ENCODE measurements at regions not wholly inside any gene's neighbourhood (a gene's known extent, or its start where the extent isn't known, plus 50 kb on each side); places are given as distances from the start of the nearest gene placed in this dataset.

GRCh38 chr6:82484737-82485626 lies 121.4 kb downstream of the TPBG start:
- TF ChIP-seq CHD4 (IDR thresholded peaks at IDR 0.05; ENCODE audit: borderline replicate concordance): no peak
- TF ChIP-seq USF2 (IDR thresholded peaks at IDR 0.05): no peak
- TF ChIP-seq MAX (IDR thresholded peaks at IDR 0.05): no peak
- no peak for TF ChIP-seq ZSCAN20 (CRISPR knock-in tag; IDR thresholded peaks at IDR 0.05)
- TF ChIP-seq JUN (IDR thresholded peaks at IDR 0.05): no peak
- no peak for TF ChIP-seq EHMT2 (IDR thresholded peaks at IDR 0.05; ENCODE audit: low read depth)
- TF ChIP-seq FOSB (CRISPR knock-in tag; IDR thresholded peaks at IDR 0.05): no peak
- TF ChIP-seq NPAS2 (CRISPR knock-in tag; IDR thresholded peaks at IDR 0.05; ENCODE audit: borderline replicate concordance): no peak
- TF ChIP-seq BCL3 (IDR thresholded peaks at IDR 0.05): no peak
- no peak for TF ChIP-seq KDM5A (IDR thresholded peaks at IDR 0.05)
- no peak for TF ChIP-seq ZC3H11A (IDR thresholded peaks at IDR 0.05)
- Histone ChIP-seq H3K9me3 (no peaks in the 10 kb centered on the region), H3K4me2 (no peak overlapping the region), H3K4me3 (no peak overlapping the region), H3K4me1 (no peaks in the 10 kb centered on the region; the same call in 2 of the 3 replicates), H3K27ac (no peak overlapping the region)
- DNase-seq (ENCODE audit: low read depth in 1 of 2, low spot score in 1 of 2) (no peak), FAIRE-seq (no peak), ATAC-seq (no peak)
- 61% methylated on average over 7 of the region's 9 CpGs for WGBS (ENCODE audit: missing lambda C conversion rate)
- CTCF ChIA-PET: no interaction called here
- POLR2A ChIA-PET: no interaction called here

- no peak overlapping the region for H3K4me2 ChIP-seq
- no peak for FAIRE-seq
- ChIA-PET CTCF (no interaction called here), POLR2A (no interaction called here)
- no peak for ATAC-seq
- H3K27ac ChIP-seq: no peak overlapping the region
- WGBS (ENCODE audit: missing lambda C conversion rate): 5% methylated on average over 2 of the region's 2 CpGs
- no peak overlapping the region for H3K4me3 ChIP-seq
- no peak for DNase-seq (ENCODE audit: low read depth in 1 of 2, low spot score in 1 of 2)
- no peaks in the 10 kb centered on the region for H3K9me3 ChIP-seq
- H3K4me1 ChIP-seq: no peaks in the 10 kb centered on the region
- TF ChIP-seq JUN (IDR thresholded peaks at IDR 0.05): no peak
These were observed 124.3 kb downstream of the TPBG start for GRCh38 chr6:82487895-82488294.

- POLR2A ChIA-PET: no interaction called here
- no peak for TF ChIP-seq RCOR1 (IDR thresholded peaks at IDR 0.05; ENCODE audit: low read depth, low read length)
- no peak for TF ChIP-seq BHLHE40 (IDR thresholded peaks at IDR 0.05; ENCODE audit: low read depth, low read length)
- no peak for TF ChIP-seq MAZ (IDR thresholded peaks at IDR 0.05; ENCODE audit: borderline replicate concordance, low read depth, low read length)
- no peak for TF ChIP-seq HDAC2 (IDR thresholded peaks at IDR 0.05)
- TF ChIP-seq FOXS1 (CRISPR knock-in tag; IDR thresholded peaks at IDR 0.05): no peak
- no peak for TF ChIP-seq NFE2L2 (conservative IDR thresholded peaks at IDR 0.05; ENCODE audit: low read length)
- no peak for TF ChIP-seq ZNF302 (CRISPR knock-in tag; IDR thresholded peaks at IDR 0.05)
- TF ChIP-seq CBX8 (IDR thresholded peaks at IDR 0.05): no peak
- TF ChIP-seq HES2 (IDR thresholded peaks at IDR 0.05): no peak
- TF ChIP-seq SMC3 (IDR thresholded peaks at IDR 0.05): no peak
- TF ChIP-seq CEBPB (IDR thresholded peaks at IDR 0.05): no peak
- TF ChIP-seq BCL3 (IDR thresholded peaks at IDR 0.05): no peak
- no peak for TF ChIP-seq POLR2A (IDR thresholded peaks at IDR 0.05; ENCODE audit: low read length)
- TF ChIP-seq PBX3 (IDR thresholded peaks at IDR 0.05): no peak
- no peak for TF ChIP-seq EHMT2 (IDR thresholded peaks at IDR 0.05; ENCODE audit: low read depth)
- no peak for TF ChIP-seq MYC (IDR thresholded peaks at IDR 0.05; ENCODE audit: borderline replicate concordance, low read length)
- Histone ChIP-seq H3K27ac (no peak overlapping the region), H3K9me3 (no peaks in the 10 kb centered on the region), H3K4me3 (no peak overlapping the region), H3K4me1 (no peaks in the 10 kb centered on the region), H3K4me2 (no peak overlapping the region)
- CTCF ChIA-PET: no interaction called here
- FAIRE-seq (peak; percentile 32), ATAC-seq (no peak), DNase-seq (ENCODE audit: low read depth in 1 of 2, low spot score in 1 of 2) (no peak)
- WGBS (ENCODE audit: missing lambda C conversion rate): 0% methylated on average over 1 of the region's 1 CpG
These were observed 124.8 kb downstream of the TPBG start for GRCh38 chr6:82488403-82488802.
